22Rv1 (cell line): ENCODE measurements at regions not wholly inside any gene's neighbourhood (a gene's known extent, or its start where the extent isn't known, plus 50 kb on each side); places are given as distances from the start of the nearest gene placed in this dataset.

ENCODE experiments used
- CTCF ChIP-seq: fragments of 450-650 bp; IDR thresholded peaks from 2 replicates; pipeline ENCODE4 v1.5.1; 2017; ENCODE audit warnings: mild to moderate bottlenecking
- ZFX ChIP-seq: fragments of 450-650 bp; IDR thresholded peaks from 2 replicates; pipeline ENCODE4 v1.6.1; 2017; ENCODE audit warnings: antibody characterized with exemption, borderline replicate concordance

GRCh38 chr6:44016131-44016870 is 111.0 kb downstream of the MRPL14 start:
- no peak for TF ChIP-seq CTCF
- TF ChIP-seq ZFX = no peak
